Endothelial cell of umbilical vein (primary cell): ENCODE measurements at regions not wholly inside any gene's neighbourhood (a gene's known extent, or its start where the extent isn't known, plus 50 kb on each side); places are given as distances from the start of the nearest gene placed in this dataset.
"Not testable (repeated sequence)": the region's sequence is repeated elsewhere in the genome, so short reads cannot be mapped to it uniquely, and the experiment has no call there.

Source experiments
- BruUV-seq: library from RNA; stranded (reverse); fragments of 400-500 nt; replicated peaks from 2 replicates; lab custom pipeline; 2021; lab: Mats Ljungman, UMichigan
- CTCF ChIA-PET: fragments of 300-600, 350-600 bp; sonication (Branson Sonifier 250); formaldehyde crosslinking; loops from one replicate; lab custom pipeline; 2021; ENCODE audit warnings: antibody characterized with exemption, inconsistent platforms; lab: Charles Lee
- POLR2A ChIA-PET: fragments of 300-600, 350-600 bp; sonication (Branson Sonifier 250); formaldehyde crosslinking; loops from one replicate; lab custom pipeline; 2021; ENCODE audit warnings: antibody characterized with exemption, inconsistent platforms; lab: Charles Lee
- DNase-seq: peaks from one replicate; pipeline ENCODE4 v3.0.0-alpha.2; 2011; ENCODE audit warnings: low read depth, low spot score
- FAIRE-seq: peaks from 2 replicates; lab custom pipeline; 2011; peaks lifted over from hg19 to GRCh38; lab: Jason Lieb, UNC
- H2AFZ ChIP-seq: 2 replicates; pipeline ENCODE4 v1.6.0; 2012; ENCODE audit warnings: low read depth, low read length, control low read depth, inconsistent platforms
- H3K27ac ChIP-seq: 2 replicates; pipeline ENCODE4 v1.5.1; 2011; ENCODE audit warnings: low read depth, mild to moderate bottlenecking, control low read depth, low read length, moderate library complexity; ENCODE audit not compliant: insufficient read depth
- H3K27me3 ChIP-seq, 2 experiments: 2 replicates each; pipeline versions ENCODE4 v1.6.0 to v1.6.1; 2011; ENCODE audit warnings: low read length in 2 of 2, mixed read lengths in 1 of 2; ENCODE audit not compliant: control insufficient read depth in 2 of 2, insufficient read depth in 2 of 2
- H3K36me3 ChIP-seq, 2 experiments: 2 replicates in 1 of 2; 3 replicates in 1 of 2; pipeline ENCODE4 v1.5.1; 2011; ENCODE audit warnings: low read length in 2 of 2, mild to moderate bottlenecking in 1 of 2, moderate library complexity in 1 of 2; ENCODE audit not compliant: control insufficient read depth in 2 of 2, insufficient read depth in 2 of 2; ENCODE audit errors: extremely low read depth in 1 of 2
- H3K4me1 ChIP-seq: 3 replicates; pipeline ENCODE4 v1.5.1; 2011; ENCODE audit warnings: mild to moderate bottlenecking, low read length; ENCODE audit not compliant: control insufficient read depth, insufficient read depth; ENCODE audit errors: extremely low read depth
- H3K4me2 ChIP-seq: 2 replicates; pipeline ENCODE4 v1.6.1; 2011; ENCODE audit warnings: low read length, control low read depth, mixed read lengths; ENCODE audit not compliant: insufficient read depth
- H3K4me3 ChIP-seq, 3 experiments: fragments of 200-600 bp in 1 of 3; sonication (generic), shearing (Covaris generic) in 1 of 3; replicated peaks in 1 of 3; 2 replicates each; pipeline ENCODE4 v1.5.1; 2011 to 2016; ENCODE audit warnings: control low read depth in 3 of 3, low read length in 3 of 3, mild to moderate bottlenecking in 2 of 3, inconsistent platforms in 1 of 3, low read depth in 1 of 3, moderate library complexity in 1 of 3; ENCODE audit not compliant: insufficient read depth in 1 of 3
- H3K79me2 ChIP-seq: 2 replicates; pipeline ENCODE4 v1.6.0; 2012; ENCODE audit warnings: low read length, inconsistent platforms; ENCODE audit not compliant: control insufficient read depth, insufficient read depth
- H3K9ac ChIP-seq: replicated peaks from 2 replicates; pipeline ENCODE3; 2011; ENCODE audit warnings: low read length, control low read depth; ENCODE audit not compliant: insufficient read depth; ENCODE audit errors: extremely low read depth
- H3K9me1 ChIP-seq: replicated peaks from 3 replicates; pipeline ENCODE4 v1.6.0; 2011; ENCODE audit warnings: mild to moderate bottlenecking, low read length; ENCODE audit not compliant: control insufficient read depth, insufficient read depth; ENCODE audit errors: extremely low read depth
- H3K9me3 ChIP-seq: replicated peaks from 2 replicates; pipeline ENCODE4 v1.5.1; 2012; ENCODE audit warnings: low read length, inconsistent platforms; ENCODE audit not compliant: control insufficient read depth, insufficient read depth
- H4K20me1 ChIP-seq: replicated peaks from 2 replicates; pipeline ENCODE3; 2011; ENCODE audit warnings: mild to moderate bottlenecking, low read length; ENCODE audit not compliant: control insufficient read depth, insufficient read depth; ENCODE audit errors: extremely low read depth
- CTCF ChIP-seq, 2 donors: IDR thresholded peaks; 1 replicate in 1 of 2; 2 replicates in 1 of 2; pipeline ENCODE4 v1.5.1; 2011; ENCODE audit warnings: low read length in 2 of 2, mild to moderate bottlenecking in 2 of 2, moderate library complexity in 2 of 2, control low read depth in 1 of 2, inconsistent platforms in 1 of 2, low read depth in 1 of 2; ENCODE audit not compliant: insufficient read depth in 1 of 2; ENCODE audit errors: extremely low read depth in 1 of 2
- GATA2 ChIP-seq: IDR thresholded peaks from 2 replicates; pipeline ENCODE4 v1.7.0; 2011; ENCODE audit warnings: low read depth, mild to moderate bottlenecking, moderate library complexity, mixed read lengths, low read length; ENCODE audit not compliant: insufficient read length, insufficient read depth
- JUN ChIP-seq: IDR thresholded peaks from 2 replicates; pipeline ENCODE4 v1.6.1; 2011; ENCODE audit warnings: borderline replicate concordance, low read depth; ENCODE audit not compliant: insufficient read length, insufficient read depth
- MYC ChIP-seq: IDR thresholded peaks from one replicate; pipeline ENCODE4 v1.6.1; 2011; ENCODE audit warnings: mild to moderate bottlenecking, low read depth, low read length
- POLR2AphosphoS5 ChIP-seq: IDR thresholded peaks from 2 replicates; pipeline ENCODE4 v1.6.1; 2012; ENCODE audit warnings: low read depth, mild to moderate bottlenecking, control low read depth, low read length, moderate library complexity; ENCODE audit not compliant: insufficient read depth
- dilution Hi-C: fragments of 300-500 bp; cut with MboI; formaldehyde crosslinking; loops from one replicate; pipeline ENCODE4 v1.15.0; 2019; ENCODE audit warnings: low sequenced_read_pairs; ENCODE audit not compliant: extremely low pct_ligation_motif_present
- intact Hi-C: fragments of 100-400 bp; cut with micrococcal nuclease; formaldehyde crosslinking; loops from one replicate; pipeline ENCODE4 v1.10.0; 2022

- no peaks in the 10 kb centered on the region for H3K9me3 ChIP-seq
- ChIA-PET CTCF (interaction anchor here (0.5 to 3.0 kb wide), 29 partner anchors 8 to 1160 kb away, joined by 3 to 97 read pairs (median 4); no protein-coding TSS in a partner anchor), POLR2A (interaction anchor here (0.7 kb wide), 1 partner anchor 871 kb away, joined by 3 read pairs; no protein-coding TSS in a partner anchor)
- no peak overlapping the region for H3K4me2 ChIP-seq
- H3K27me3 ChIP-seq, result peaks cover 4 to 5% of the 10 kb centered on the region in 2 experiments
- H3K79me2 ChIP-seq, result no peaks in the 10 kb centered on the region
- H3K36me3 ChIP-seq, result no peaks in the 10 kb centered on the region
- H2AFZ ChIP-seq, result no peak overlapping the region
- no peaks in the 10 kb centered on the region for H3K9me1 ChIP-seq
- H3K27ac ChIP-seq, result no peak overlapping the region
- dilution Hi-C loops (no loop called here), intact Hi-C loops (loop anchor here (1.0 to 2.0 kb wide), 5 partner anchors 319 to 1160 kb away; no protein-coding TSS in a partner anchor)
- FAIRE-seq (peak; percentile 78), DNase-seq (peak; percentile 69)
- no peak overlapping the region for H3K4me3 ChIP-seq
- BruUV-seq, result no TSS peak
- H3K9ac ChIP-seq, result no peak overlapping the region
- TF ChIP-seq POLR2AphosphoS5 (no peak), JUN (no peak), MYC (no peak), CTCF (IDR thresholded peaks at IDR 0.05; ENCODE audit: extremely low read depth in 1 of 2, insufficient read depth in 1 of 2, low read depth in 1 of 2, low read length in 2 of 2) (peak; percentile 65 to 80), GATA2 (no peak)
- no peaks in the 10 kb centered on the region for H4K20me1 ChIP-seq
- no peaks in the 10 kb centered on the region for H3K4me1 ChIP-seq
Observed at GRCh38 chr7:112550468-112551060, 69.8 kb downstream of the LSMEM1 start.

DNA sequence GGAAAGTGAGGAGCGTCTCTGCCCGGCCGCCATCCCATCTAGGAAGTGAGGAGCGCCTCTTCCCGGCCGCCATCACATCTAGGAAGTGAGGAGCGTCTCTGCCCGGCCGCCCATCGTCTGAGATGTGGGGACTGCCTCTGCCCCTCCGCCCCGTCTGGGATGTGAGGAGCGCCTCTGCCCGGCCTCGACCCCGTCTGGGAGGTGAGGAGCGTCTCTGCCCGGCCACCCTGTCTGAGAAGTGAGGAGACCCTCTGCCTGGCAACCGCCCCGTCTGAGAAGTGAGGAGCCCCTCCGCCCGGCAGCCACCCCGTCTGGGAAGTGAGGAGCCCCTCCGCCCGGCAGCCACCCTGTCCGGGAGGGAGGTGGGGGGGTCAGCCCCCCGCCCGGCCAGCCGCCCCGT, 70.7 kb downstream of the LSMEM1 start:
- H3K27me3 ChIP-seq, H2AFZ ChIP-seq, H3K4me1 ChIP-seq, H3K79me2 ChIP-seq, H4K20me1 ChIP-seq, dilution Hi-C loops, BruUV-seq, H3K36me3 ChIP-seq, H3K4me3 ChIP-seq, POLR2A ChIA-PET, FAIRE-seq, H3K9me1 ChIP-seq, H3K9me3 ChIP-seq, DNase-seq, H3K9ac ChIP-seq, H3K27ac ChIP-seq, H3K4me2 ChIP-seq: not testable (repeated sequence)
- intact Hi-C loops, result loop anchor here (2.0 kb wide), 2 partner anchors 1147 to 1159 kb away; no protein-coding TSS in a partner anchor
- CTCF ChIA-PET, result interaction anchor here (0.8 to 3.0 kb wide), 8 partner anchors 15 to 1146 kb away, joined by 3 to 97 read pairs (median 13); no protein-coding TSS in a partner anchor
